Kidney (tissue), 13 donors: ENCODE measurements at regions not wholly inside any gene's neighbourhood (a gene's known extent, or its start where the extent isn't known, plus 50 kb on each side); places are given as distances from the start of the nearest gene placed in this dataset.

ENCODE experiments used
- DNase-seq, 5 donors: peaks; one replicate each; pipeline ENCODE4 v3.0.0-alpha.2; 2013 to 2020
- FAIRE-seq: peaks from 2 replicates; lab custom pipeline; 2012; peaks lifted over from hg19 to GRCh38; lab: Jason Lieb, UNC
- H3K27ac ChIP-seq, 2 donors: one replicate each; pipeline ENCODE4 v1.7.0; 2013; ENCODE audit warnings: low read depth in 2 of 2, low read length in 2 of 2, inconsistent platforms in 1 of 2
- H3K27me3 ChIP-seq: one replicate; pipeline ENCODE4 v1.7.1; 2013; ENCODE audit warnings: low read length, inconsistent platforms; ENCODE audit not compliant: control insufficient read depth, insufficient read depth
- H3K36me3 ChIP-seq, 3 donors: one replicate each; pipeline versions ENCODE4 v1.7.0 to v1.7.1; 2013; ENCODE audit warnings: low read length in 3 of 3, control low read depth in 1 of 3, inconsistent platforms in 1 of 3; ENCODE audit not compliant: insufficient read depth in 3 of 3, control insufficient read depth in 2 of 3
- H3K4me1 ChIP-seq, 3 donors: one replicate each; pipeline versions ENCODE4 v1.7.0 to v1.7.1; 2013; ENCODE audit warnings: low read length in 3 of 3, inconsistent platforms in 1 of 3, low read depth in 1 of 3; ENCODE audit not compliant: control insufficient read depth in 2 of 3, insufficient read depth in 2 of 3
- H3K4me3 ChIP-seq, 3 donors: one replicate each; pipeline versions ENCODE4 v1.7.0 to v1.8.1; 2013; ENCODE audit warnings: low read length in 3 of 3, control low read depth in 1 of 3, inconsistent platforms in 1 of 3
- H3K9ac ChIP-seq, 3 donors: one replicate each; pipeline versions ENCODE4 v1.7.0 to v1.7.1; 2013; ENCODE audit warnings: low read length in 3 of 3, control low read depth in 1 of 3, inconsistent platforms in 1 of 3
- H3K9me3 ChIP-seq, 3 donors: one replicate each; pipeline versions ENCODE4 v1.7.0 to v1.7.1; 2013; ENCODE audit warnings: low read length in 3 of 3, control low read depth in 1 of 3, inconsistent platforms in 1 of 3; ENCODE audit not compliant: control insufficient read depth in 2 of 3, insufficient read depth in 1 of 3
- intact Hi-C: fragments of 100-400 bp; cut with DNase I; formaldehyde crosslinking; loops from one replicate; pipeline ENCODE4 v1.11.1; 2022
- TF ChIP-seq, protein P1 (sequence below): IDR thresholded peaks from 3 replicates; pipeline ENCODE4 v1.5.1; 2012; ENCODE audit warnings: mild to moderate bottlenecking, moderate library complexity, borderline replicate concordance; ENCODE audit not compliant: insufficient read depth; ENCODE audit errors: extremely low read depth
- donor health status: control.
- donor health status: control.
- donor health status: control.
- donor health status: control.
- donor health status: control.
- donor health status: DM: yes; HTN: yes; CAD: no.
- donor health status: Normal renal cell carcinoma (clear cell type).

DNA sequence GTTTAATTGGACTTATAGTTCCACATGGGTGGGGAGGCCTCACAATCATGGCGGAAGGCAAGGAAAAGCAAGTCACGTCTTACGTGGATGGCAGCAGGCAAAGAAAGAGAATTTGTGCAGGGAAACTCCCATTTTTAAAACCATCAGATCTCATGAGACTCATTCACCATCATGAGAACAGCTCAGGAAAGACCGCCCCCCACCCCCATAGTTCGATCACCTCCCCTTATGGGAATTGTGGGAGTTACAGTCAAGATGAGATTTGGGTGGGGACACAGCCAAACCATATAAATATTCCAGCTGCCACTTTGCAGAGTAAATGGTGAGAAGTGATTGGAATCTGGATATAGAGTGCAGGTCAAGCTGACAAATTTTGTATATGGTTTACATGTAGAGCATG lies 187.4 kb downstream of the ARL4C start:
- FAIRE-seq = no peak
- Histone ChIP-seq H3K9ac (no peak overlapping the region), H3K9me3 (no peaks in the 10 kb centered on the region), H3K36me3 (no peaks in the 10 kb centered on the region), H3K27ac (no peak overlapping the region), H3K27me3 (no peaks in the 10 kb centered on the region), H3K4me3 (no peak overlapping the region), H3K4me1 (no peaks in the 10 kb centered on the region)
- TF ChIP-seq, protein P1, sequence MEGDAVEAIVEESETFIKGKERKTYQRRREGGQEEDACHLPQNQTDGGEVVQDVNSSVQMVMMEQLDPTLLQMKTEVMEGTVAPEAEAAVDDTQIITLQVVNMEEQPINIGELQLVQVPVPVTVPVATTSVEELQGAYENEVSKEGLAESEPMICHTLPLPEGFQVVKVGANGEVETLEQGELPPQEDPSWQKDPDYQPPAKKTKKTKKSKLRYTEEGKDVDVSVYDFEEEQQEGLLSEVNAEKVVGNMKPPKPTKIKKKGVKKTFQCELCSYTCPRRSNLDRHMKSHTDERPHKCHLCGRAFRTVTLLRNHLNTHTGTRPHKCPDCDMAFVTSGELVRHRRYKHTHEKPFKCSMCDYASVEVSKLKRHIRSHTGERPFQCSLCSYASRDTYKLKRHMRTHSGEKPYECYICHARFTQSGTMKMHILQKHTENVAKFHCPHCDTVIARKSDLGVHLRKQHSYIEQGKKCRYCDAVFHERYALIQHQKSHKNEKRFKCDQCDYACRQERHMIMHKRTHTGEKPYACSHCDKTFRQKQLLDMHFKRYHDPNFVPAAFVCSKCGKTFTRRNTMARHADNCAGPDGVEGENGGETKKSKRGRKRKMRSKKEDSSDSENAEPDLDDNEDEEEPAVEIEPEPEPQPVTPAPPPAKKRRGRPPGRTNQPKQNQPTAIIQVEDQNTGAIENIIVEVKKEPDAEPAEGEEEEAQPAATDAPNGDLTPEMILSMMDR = no peak
- intact Hi-C loops = no loop called here
- no peak for DNase-seq

DNA sequence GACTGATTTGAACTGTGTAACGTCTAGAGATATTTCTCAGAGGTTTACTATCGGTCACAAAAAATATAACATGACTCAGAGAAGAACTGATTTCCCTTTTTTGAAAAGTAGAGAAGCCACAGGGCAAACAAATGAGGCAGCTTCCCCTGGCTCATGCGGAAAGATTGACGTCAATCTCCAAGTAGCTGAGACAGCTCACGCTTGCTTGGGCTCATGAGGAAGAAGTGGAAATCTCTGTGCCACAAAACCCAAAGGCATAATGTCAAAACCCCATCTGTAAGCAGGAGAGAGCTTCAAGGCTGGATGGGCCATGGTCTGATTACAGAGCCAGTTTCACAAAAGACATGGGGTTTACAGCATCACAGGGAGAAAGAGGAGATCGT lies 188.1 kb downstream of the ARL4C start:
- TF ChIP-seq, protein P1 = no peak
- peak in 1 of 5 donors; percentile 15 for DNase-seq
- Histone ChIP-seq H3K27ac (no peak overlapping the region), H3K9ac (no peak overlapping the region), H3K27me3 (no peaks in the 10 kb centered on the region), H3K4me1 (no peaks in the 10 kb centered on the region), H3K9me3 (no peaks in the 10 kb centered on the region), H3K36me3 (no peaks in the 10 kb centered on the region), H3K4me3 (no peak overlapping the region)
- no peak for FAIRE-seq
- intact Hi-C loops = no loop called here

DNA sequence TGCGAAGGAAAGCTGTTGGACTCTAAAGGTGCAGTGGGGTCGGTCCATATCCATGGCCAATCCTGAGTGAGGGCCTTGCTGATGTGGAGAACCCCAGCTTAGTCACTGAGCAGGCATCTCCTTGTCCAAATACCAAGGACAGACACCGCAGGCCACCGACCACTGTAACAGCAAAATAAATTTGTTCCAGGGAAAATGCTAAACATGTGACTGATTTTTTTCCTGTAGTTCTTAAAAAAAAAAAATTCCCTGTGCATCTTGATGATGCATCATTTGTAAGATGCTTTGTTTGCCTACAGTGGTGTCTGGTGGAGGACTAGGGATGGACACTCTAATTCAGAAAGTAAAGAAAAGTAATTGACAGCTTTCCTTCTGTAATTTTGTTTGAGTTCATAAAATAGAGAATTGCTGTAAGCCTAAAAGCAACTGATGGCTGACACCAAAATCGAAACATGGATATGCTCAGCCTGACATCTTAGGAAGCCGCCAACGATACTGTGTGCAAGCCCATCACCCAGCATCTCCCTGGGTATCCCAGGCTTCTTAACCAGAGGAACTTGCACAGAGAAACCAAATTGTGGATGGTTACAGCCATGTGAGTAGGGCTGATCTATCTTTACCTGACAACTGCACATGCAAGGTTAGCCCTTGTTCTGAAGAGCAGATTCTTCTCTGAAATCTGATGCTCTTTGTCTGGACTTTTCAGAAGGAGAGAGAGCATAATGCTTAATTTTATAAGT lies 188.6 kb downstream of the ARL4C start:
- H3K4me3 ChIP-seq = no peak overlapping the region
- intact Hi-C loops = no loop called here
- DNase-seq (no peak), FAIRE-seq (no peak)
- H3K9me3 ChIP-seq = no peaks in the 10 kb centered on the region
- H3K4me1 ChIP-seq = no peaks in the 10 kb centered on the region
- H3K36me3 ChIP-seq = no peaks in the 10 kb centered on the region
- H3K27ac ChIP-seq = no peak overlapping the region
- H3K27me3 ChIP-seq = no peaks in the 10 kb centered on the region
- H3K9ac ChIP-seq = no peak overlapping the region
- TF ChIP-seq, protein P1 = no peak
